H7 (cell line): ENCODE measurements at regions not wholly inside any gene's neighbourhood (a gene's known extent, or its start where the extent isn't known, plus 50 kb on each side); places are given as distances from the start of the nearest gene placed in this dataset.
"Not testable (repeated sequence)": the region's sequence is repeated elsewhere in the genome, so short reads cannot be mapped to it uniquely, and the experiment has no call there.

ENCODE experiments used
- DNase-seq: peaks from one replicate; pipeline ENCODE4 v3.0.0; 2012
- H3K27me3 ChIP-seq: 2 replicates; pipeline ENCODE4 v1.6.0; 2011; ENCODE audit warnings: mild to moderate bottlenecking, low read length; ENCODE audit not compliant: control insufficient read depth, insufficient read depth
- H3K36me3 ChIP-seq: replicated peaks from 2 replicates; pipeline ENCODE4 v1.5.1; 2011; ENCODE audit warnings: low read length; ENCODE audit not compliant: control insufficient read depth, insufficient read depth
- H3K4me3 ChIP-seq: 2 replicates; pipeline ENCODE4 v1.5.1; 2011; ENCODE audit warnings: low read depth, mild to moderate bottlenecking, control low read depth, low read length, moderate library complexity; ENCODE audit not compliant: insufficient read depth

- not testable (repeated sequence) for H3K4me3 ChIP-seq, H3K36me3 ChIP-seq, H3K27me3 ChIP-seq, DNase-seq
Observed at GRCh38 chr22:10755350-10755749, 4772.6 kb upstream of the OR11H1 start.

GRCh38 chr22:10760418-10760817 is 4767.6 kb upstream of the OR11H1 start:
- not testable (repeated sequence) for DNase-seq, H3K27me3 ChIP-seq, H3K36me3 ChIP-seq

GRCh38 chr22:10766320-10766719 is 4761.7 kb upstream of the OR11H1 start:
- H3K27me3 ChIP-seq, DNase-seq, H3K36me3 ChIP-seq, H3K4me3 ChIP-seq: not testable (repeated sequence)

More at GRCh38 chr22:10760418-10760817, 4767.6 kb upstream of the OR11H1 start:
- not testable (repeated sequence) for H3K4me3 ChIP-seq

GRCh38 chr22:10768875-10769274 is 4759.1 kb upstream of the OR11H1 start:
- DNase-seq, H3K4me3 ChIP-seq, H3K36me3 ChIP-seq, H3K27me3 ChIP-seq: not testable (repeated sequence)

- not testable (repeated sequence) for H3K27me3 ChIP-seq, H3K36me3 ChIP-seq, DNase-seq, H3K4me3 ChIP-seq
Observed at GRCh38 chr22:10771744-10772143, 4756.2 kb upstream of the OR11H1 start.

GRCh38 chr22:10773341-10773740 is 4754.7 kb upstream of the OR11H1 start:
- H3K4me3 ChIP-seq, H3K27me3 ChIP-seq, DNase-seq, H3K36me3 ChIP-seq: not testable (repeated sequence)

- not testable (repeated sequence) for H3K4me3 ChIP-seq
Observed at GRCh38 chr22:10775601-10776357, 4752.2 kb upstream of the OR11H1 start.

GRCh38 chr22:10776358-10776729 is 4751.6 kb upstream of the OR11H1 start:
- not testable (repeated sequence) for H3K27me3 ChIP-seq, DNase-seq, H3K36me3 ChIP-seq, H3K4me3 ChIP-seq

More at GRCh38 chr22:10775601-10776357, 4752.2 kb upstream of the OR11H1 start:
- DNase-seq, H3K36me3 ChIP-seq, H3K27me3 ChIP-seq: not testable (repeated sequence)

- H3K27me3 ChIP-seq: not testable (repeated sequence)
Observed at GRCh38 chr22:10777733-10778132, 4750.3 kb upstream of the OR11H1 start.

GRCh38 chr22:10778296-10778814 is 4749.6 kb upstream of the OR11H1 start:
- Histone ChIP-seq H3K27me3 (no peaks in the 10 kb centered on the region), H3K4me3 (no peak overlapping the region), H3K36me3 (no peaks in the 10 kb centered on the region)
- DNase-seq: no peak

More at GRCh38 chr22:10777733-10778132, 4750.3 kb upstream of the OR11H1 start:
- DNase-seq, H3K36me3 ChIP-seq, H3K4me3 ChIP-seq: not testable (repeated sequence)

GRCh38 chr22:10779200-10779599 is 4748.8 kb upstream of the OR11H1 start:
- not testable (repeated sequence) for DNase-seq, H3K36me3 ChIP-seq, H3K4me3 ChIP-seq, H3K27me3 ChIP-seq

GRCh38 chr22:10780281-10780680 is 4747.7 kb upstream of the OR11H1 start:
- Histone ChIP-seq H3K27me3 (no peaks in the 10 kb centered on the region), H3K36me3 (no peaks in the 10 kb centered on the region), H3K4me3 (no peak overlapping the region)
- DNase-seq: no peak

GRCh38 chr22:10781571-10782403 is 4746.2 kb upstream of the OR11H1 start:
- no peak for DNase-seq
- Histone ChIP-seq H3K27me3 (no peaks in the 10 kb centered on the region), H3K4me3 (no peak overlapping the region), H3K36me3 (no peaks in the 10 kb centered on the region)
